GM12864 (cell line): ENCODE measurements at regions not wholly inside any gene's neighbourhood (a gene's known extent, or its start where the extent isn't known, plus 50 kb on each side); places are given as distances from the start of the nearest gene placed in this dataset.

Source experiments
- DNase-seq: peaks from one replicate; pipeline ENCODE4 v3.0.0-alpha.2; 2011; ENCODE audit warnings: low read depth
- H3K4me3 ChIP-seq: 2 replicates; pipeline ENCODE4 v1.5.1; 2011; ENCODE audit warnings: mild to moderate bottlenecking, low read depth, low read length, control low read depth
- TF ChIP-seq, protein P1 (sequence below): IDR thresholded peaks from 2 replicates; pipeline ENCODE4 v1.5.1; 2011; ENCODE audit warnings: low read depth, mild to moderate bottlenecking, moderate library complexity, low read length, control low read depth, inconsistent platforms; ENCODE audit errors: missing control alignments

DNA sequence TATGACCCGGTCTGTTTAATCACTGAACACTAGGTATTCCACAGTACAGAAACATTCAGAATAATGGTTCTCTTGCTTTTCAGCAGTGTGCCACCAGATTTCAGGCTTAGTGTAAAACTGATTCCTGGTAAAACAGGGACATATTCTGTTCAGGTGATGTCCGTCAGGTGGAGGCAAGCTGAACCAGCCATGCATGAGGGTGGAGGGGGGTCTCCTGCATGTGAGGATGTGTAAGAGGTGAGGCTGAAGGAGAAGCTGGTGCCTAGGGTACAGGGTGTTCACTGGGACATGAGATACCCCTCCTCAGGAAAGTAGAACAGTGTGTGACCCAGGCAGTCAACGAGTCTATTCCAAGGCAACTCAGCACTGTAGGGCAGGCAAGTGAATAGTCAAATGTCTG is 563.9 kb downstream of the BNC2 start:
- TF ChIP-seq, protein P1, sequence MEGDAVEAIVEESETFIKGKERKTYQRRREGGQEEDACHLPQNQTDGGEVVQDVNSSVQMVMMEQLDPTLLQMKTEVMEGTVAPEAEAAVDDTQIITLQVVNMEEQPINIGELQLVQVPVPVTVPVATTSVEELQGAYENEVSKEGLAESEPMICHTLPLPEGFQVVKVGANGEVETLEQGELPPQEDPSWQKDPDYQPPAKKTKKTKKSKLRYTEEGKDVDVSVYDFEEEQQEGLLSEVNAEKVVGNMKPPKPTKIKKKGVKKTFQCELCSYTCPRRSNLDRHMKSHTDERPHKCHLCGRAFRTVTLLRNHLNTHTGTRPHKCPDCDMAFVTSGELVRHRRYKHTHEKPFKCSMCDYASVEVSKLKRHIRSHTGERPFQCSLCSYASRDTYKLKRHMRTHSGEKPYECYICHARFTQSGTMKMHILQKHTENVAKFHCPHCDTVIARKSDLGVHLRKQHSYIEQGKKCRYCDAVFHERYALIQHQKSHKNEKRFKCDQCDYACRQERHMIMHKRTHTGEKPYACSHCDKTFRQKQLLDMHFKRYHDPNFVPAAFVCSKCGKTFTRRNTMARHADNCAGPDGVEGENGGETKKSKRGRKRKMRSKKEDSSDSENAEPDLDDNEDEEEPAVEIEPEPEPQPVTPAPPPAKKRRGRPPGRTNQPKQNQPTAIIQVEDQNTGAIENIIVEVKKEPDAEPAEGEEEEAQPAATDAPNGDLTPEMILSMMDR = no peak
- no peak for DNase-seq
- H3K4me3 ChIP-seq = no peak overlapping the region

DNA sequence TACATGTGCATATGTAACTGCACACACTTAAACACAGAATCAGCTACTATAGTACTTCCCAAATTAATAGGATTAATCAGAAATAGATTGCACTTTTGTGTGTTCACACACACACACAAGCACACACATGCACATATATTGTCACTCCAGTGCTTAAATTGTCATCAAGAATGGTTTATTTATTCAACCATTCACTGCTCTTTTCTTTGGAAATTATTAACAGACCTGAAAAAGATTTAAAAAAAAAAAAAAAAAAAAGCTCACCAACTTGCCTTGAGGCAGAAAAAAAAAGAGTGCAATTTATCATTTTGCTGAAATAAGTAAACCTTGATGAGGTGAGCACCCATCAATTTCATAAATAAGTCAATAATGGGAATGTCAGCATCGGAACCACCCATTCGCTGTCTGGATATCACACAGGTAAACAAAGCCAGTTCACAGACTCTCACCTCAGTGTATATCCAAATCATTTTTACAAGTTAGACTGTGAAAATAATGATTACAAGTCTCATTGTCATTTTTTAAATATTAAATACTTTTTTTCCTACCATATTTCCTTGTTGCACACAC is 562.8 kb downstream of the BNC2 start:
- no peak for DNase-seq
- TF ChIP-seq, protein P1 = no peak
- H3K4me3 ChIP-seq = no peak overlapping the region

DNA sequence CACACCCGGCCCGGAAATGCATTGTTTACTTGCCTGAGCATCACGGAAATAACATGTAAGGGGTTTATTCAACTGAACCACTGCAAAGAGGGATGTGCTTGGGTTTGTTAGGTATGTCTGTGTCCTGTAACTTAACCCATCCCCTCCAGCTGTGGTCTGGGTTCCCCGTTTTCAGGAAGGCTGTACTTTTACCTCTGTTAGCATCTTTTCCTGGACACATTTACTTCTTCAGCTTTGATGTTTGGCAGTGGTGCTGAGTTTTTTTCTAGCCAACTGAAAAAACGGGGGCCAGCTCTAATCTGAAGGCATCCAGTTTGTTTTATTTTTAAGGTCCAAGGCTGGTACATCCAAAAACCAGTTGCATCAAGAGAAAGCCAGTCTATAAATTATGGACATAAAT is 561.8 kb downstream of the BNC2 start:
- TF ChIP-seq, protein P1 = no peak
- no peak for DNase-seq

DNA sequence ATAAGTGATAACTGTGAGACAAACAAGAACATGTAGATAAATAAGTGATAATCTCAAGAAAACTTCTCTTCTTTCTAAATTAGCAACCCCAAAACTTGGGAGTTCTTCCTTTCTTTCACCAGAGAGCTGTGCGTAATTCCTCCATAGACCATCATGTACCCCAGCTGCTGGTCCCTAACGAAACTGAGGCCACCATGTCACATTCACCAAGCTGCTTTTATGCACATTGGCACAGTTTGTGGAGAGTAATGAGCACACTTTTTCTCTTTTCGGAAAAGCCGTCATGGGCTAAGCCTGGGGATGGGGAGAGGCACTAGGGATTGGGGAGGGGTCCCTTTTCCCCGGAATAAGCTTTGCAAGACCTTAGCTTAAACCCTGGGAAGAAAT is 561.4 kb downstream of the BNC2 start:
- TF ChIP-seq, protein P1 = no peak
- no peak for DNase-seq
- H3K4me3 ChIP-seq = no peak overlapping the region

More for the DNA sequence above, 561.8 kb downstream of the BNC2 start:
- H3K4me3 ChIP-seq = no peak overlapping the region

DNA sequence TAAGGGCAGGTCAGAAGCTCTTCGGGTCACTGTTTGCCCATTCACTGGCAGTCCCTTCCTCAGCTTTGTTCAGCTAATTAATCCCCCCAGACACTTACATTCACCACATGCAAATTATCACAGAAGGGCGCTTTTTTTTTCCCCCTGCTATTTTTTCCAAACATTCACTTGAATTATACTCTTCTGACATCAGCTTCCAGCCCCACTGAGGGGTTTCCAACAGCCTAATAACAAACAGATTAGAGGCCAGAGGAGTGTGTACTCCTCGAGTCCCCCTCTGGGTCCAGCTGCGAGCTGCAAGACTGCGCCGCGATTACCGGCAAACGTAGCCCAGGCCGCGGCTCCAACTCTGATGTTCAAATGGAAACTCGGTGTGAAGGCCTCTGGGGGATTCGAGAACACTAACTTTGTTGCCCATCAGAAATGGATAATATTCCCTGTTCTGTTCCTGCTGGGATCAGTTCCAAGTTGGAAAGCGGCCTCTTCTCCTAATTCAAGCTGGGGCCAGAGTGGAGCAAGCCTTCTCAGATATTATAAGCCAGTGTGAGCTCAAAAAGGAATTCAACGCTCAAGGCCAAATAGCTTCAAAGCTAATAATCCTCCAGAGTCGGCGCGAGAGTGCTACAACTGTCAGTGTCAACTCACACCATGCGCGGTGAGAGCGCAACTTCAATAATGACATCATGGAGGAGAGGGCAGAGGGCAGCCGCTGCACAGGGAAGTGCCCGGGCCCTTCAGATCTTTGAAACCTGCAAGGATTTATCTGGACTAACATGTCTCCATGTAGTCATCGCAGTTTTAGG is 560.8 kb downstream of the BNC2 start:
- DNase-seq = no peak
- TF ChIP-seq, protein P1 = no peak
- H3K4me3 ChIP-seq = no peak overlapping the region

DNA sequence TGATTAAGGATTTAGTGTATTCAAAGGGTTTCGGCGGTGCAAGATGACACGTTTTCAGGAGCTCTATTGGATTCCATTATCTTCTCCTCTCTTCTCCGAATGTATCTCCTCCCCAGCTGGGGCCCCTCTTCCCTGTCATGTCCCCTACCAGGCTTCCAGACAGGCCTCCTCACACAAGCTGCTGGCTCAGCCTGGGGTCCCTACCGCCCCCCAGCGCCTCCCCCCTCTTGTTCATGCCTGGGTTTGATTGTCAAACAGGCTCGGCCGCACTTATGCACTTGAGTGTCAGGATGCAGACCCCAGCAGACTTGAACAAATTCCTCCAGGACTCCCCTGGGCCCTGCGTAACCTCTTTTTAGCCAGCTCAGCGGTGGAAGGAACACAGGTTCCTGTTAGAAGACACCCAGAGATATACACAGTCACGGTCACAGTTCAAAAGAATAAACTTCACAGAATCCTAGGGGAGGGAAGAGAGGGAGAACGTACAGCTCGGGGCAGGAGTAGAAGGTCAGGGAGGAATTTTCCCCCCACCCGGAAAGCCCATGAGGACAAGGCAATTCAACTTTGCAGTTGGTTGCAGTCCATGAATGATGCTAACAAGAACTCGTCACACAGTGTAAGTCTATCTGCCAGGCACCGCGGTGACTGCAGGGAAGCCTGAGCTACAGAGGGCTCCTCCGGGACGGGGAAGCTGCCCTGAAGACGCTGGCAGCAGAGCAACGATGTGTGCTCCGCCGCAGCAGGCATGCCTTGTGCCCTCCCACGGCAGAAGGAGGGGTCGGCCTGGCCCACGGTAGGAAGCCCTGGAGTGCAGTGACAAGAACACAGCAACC is 560.0 kb downstream of the BNC2 start:
- H3K4me3 ChIP-seq = no peak overlapping the region
- no peak for DNase-seq
- TF ChIP-seq, protein P1 = no peak
